Stimulated activated naive B cell treated with anti-CD40 and anti-IgM and Interleukin-4, amounts not matched to agents 10 μg/mL and 1 μg/mL and 100 μg/mL, for 72 hours (primary cell): ENCODE measurements at regions not wholly inside any gene's neighbourhood (a gene's known extent, or its start where the extent isn't known, plus 50 kb on each side); places are given as distances from the start of the nearest gene placed in this dataset.

Source experiments
- ATAC-seq, 2 donors: fragments of 150-1000 bp; cut with Tn5 transposase; replicated peaks; 2 replicates each; pipeline ENCODE4 v1.10.0; 2021; ENCODE audit warnings: moderate library complexity in 1 of 2
- DNase-seq: peaks from one replicate; pipeline ENCODE4 v3.0.0; 2021
- H3K27ac Mint-ChIP-seq: one replicate; pipeline ENCODE4 v1.8.0; 2022; ENCODE audit warnings: mild to moderate bottlenecking, mixed read lengths
- H3K27me3 Mint-ChIP-seq, 2 donors: one replicate each; pipeline ENCODE4 v1.8.0; 2022; ENCODE audit warnings: mixed read lengths in 2 of 2
- H3K36me3 Mint-ChIP-seq, 2 donors: one replicate each; pipeline ENCODE4 v1.8.0; 2022; ENCODE audit warnings: mixed read lengths in 2 of 2, mild to moderate bottlenecking in 1 of 2
- H3K4me1 Mint-ChIP-seq, 2 donors: one replicate each; pipeline ENCODE4 v1.8.0; 2022; ENCODE audit warnings: mixed read lengths in 2 of 2, mild to moderate bottlenecking in 1 of 2
- H3K4me3 Mint-ChIP-seq, 2 donors: one replicate each; pipeline ENCODE4 v1.8.0; 2022; ENCODE audit warnings: mild to moderate bottlenecking in 2 of 2, mixed read lengths in 2 of 2, moderate library complexity in 1 of 2
- H3K9me3 Mint-ChIP-seq, 2 donors: one replicate each; pipeline ENCODE4 v1.8.0; 2022; ENCODE audit warnings: mixed read lengths in 2 of 2, mild to moderate bottlenecking in 1 of 2

DNA sequence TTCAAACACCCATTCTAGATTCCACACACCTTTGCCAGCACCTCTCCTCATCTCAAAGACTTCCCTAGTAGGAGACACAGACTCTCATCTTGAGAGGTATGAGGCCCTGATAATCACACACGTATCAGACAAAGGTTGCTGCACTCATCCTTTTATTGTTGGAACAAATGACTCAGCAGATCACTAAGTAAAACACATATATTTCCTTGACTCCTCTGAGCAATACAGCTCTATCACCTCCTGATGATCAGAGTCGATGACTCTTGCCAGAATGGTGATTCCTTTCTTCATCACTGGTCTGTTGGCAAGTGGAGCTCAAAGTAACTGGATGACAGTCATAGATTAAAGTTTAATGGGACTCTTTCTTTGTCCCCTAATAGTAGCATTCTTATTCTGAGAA, 1049.2 kb upstream of the ZEB2 start:
- H3K36me3 Mint-ChIP-seq: no peaks in the 10 kb centered on the region
- no peaks in the 10 kb centered on the region for H3K27me3 Mint-ChIP-seq
- H3K27ac Mint-ChIP-seq: no peak overlapping the region
- H3K4me1 Mint-ChIP-seq: peaks cover 4 to 7% of the 10 kb centered on the region in 2 donors
- DNase-seq (no peak), ATAC-seq (no peak)
- H3K9me3 Mint-ChIP-seq: no peaks in the 10 kb centered on the region
- no peak overlapping the region for H3K4me3 Mint-ChIP-seq

DNA sequence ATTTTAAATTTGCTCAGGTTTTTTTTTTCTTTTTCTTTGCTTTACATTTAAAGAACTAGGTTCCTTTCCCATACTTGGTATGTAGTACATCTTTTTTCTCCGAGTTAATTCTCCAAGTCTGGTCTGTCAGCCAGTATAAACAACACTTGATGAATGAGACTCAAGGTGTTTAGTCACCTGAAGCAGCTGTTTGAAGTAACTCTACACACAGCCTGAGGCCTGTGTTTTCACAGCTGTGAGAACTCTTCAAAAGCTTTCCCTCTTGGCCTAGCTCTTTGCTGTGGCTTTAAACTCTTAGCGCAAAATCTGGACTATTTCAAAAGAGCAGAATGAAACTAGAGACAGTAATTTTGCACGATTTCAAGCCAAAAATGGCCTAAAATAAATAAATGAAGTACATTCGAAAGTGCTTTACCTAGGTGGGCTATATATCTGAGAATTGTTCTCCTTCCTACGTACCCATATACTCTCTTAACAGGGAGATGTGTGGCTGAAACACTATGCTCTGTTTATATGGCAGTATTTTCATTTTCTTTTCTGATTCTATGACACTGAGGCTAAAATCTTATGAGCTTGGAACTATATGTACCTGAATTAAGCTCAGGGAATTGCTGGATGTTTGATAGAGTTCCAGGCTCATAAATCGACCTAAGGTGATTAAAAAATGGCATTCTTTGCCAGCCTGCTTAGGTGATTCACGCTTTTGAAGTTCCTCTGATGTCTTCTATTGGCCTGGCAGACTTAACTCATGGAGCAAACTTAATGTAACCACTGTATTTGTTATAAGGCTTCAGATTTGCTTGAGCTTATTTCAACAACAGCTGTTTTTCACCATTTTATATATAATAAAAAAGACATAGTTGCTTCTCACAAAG, 1044.1 kb upstream of the ZEB2 start:
- H3K36me3 Mint-ChIP-seq: no peaks in the 10 kb centered on the region
- no peak overlapping the region for H3K4me3 Mint-ChIP-seq
- peaks cover 5 to 11% of the 10 kb centered on the region in 2 donors for H3K4me1 Mint-ChIP-seq
- no peak for ATAC-seq
- H3K9me3 Mint-ChIP-seq: no peaks in the 10 kb centered on the region
- no peak overlapping the region for H3K27ac Mint-ChIP-seq
- DNase-seq: no peak
- no peaks in the 10 kb centered on the region for H3K27me3 Mint-ChIP-seq

DNA sequence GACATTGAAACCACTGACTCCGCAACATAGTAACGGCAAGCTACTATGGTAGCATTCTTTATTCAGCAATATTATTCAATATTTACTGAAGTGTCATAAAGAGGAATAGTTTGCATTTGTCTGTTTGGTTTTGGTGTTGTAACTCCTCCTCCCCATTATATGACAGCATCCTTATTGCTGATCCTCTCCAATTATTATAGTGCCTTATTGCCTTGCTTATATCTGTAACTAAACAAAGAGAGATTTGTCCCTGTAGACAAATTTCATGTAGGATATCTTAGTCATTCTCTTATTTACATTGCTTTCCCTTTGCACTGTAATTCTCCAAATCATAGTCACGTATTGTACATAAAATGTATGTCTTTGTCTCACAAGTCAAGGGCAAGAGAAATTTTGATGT, 1041.2 kb upstream of the ZEB2 start:
- Mint-ChIP-seq H3K27ac (no peak overlapping the region), H3K9me3 (no peaks in the 10 kb centered on the region), H3K36me3 (no peaks in the 10 kb centered on the region), H3K27me3 (no peaks in the 10 kb centered on the region), H3K4me1 (peaks cover 5 to 11% of the 10 kb centered on the region in 2 donors), H3K4me3 (no peak overlapping the region)
- no peak for ATAC-seq
- DNase-seq: no peak

DNA sequence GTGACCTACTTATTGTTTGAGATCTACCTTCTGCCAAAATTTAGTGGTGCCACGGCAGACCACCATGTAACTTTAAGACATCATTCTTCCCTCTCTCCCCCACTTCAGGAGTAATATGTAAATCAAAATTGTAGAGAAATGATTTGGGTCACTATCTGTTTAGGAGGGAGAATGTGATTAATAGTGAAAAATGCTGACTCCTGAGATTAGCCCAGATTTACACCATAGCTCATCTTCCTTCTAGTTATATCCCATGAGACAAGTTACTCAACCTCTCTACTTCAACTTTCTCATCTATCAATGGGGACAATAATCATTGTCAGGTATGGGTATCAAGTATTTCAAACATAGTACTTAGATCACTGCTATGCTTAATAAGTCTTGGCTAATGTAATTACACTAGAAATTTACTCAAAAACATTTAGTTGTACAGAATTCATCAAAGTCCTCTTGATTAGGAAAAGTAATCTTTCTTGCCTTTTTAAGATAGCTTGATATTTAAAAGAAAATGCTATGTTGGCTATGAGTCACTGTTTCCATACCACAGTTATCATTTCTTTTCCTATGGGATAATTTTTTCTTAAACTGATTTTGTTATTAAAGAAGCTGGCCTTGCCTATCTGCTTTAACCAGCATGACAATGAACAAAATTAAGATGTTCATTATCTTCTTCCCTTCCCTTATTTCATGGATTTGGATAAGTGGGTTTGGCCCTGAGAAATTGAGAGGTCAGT, 1038.9 kb upstream of the ZEB2 start:
- Mint-ChIP-seq H3K36me3 (no peaks in the 10 kb centered on the region), H3K4me1 (peaks cover 5 to 11% of the 10 kb centered on the region in 2 donors)

DNA sequence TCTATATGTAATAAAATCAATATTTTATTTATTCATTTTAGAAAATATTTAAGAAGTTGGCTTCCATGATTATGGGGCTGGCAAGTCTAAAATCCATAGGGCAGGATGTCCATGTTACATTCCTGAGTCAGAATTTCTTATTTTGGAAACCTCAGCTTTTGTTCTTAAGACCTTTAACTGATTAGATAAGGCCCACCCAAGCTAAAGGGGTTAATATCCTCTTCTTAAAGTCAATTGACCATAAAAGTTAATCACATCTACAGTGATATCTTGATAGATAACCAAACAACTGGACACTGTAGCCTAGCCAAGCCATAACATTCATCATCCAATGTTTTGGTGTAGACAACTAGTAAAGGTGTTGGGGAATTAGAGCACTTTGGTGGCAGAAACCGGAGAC, 1035.4 kb upstream of the ZEB2 start:
- Mint-ChIP-seq H3K27ac (no peak overlapping the region), H3K27me3 (no peaks in the 10 kb centered on the region), H3K9me3 (no peaks in the 10 kb centered on the region), H3K4me1 (no peaks in the 10 kb centered on the region), H3K36me3 (no peaks in the 10 kb centered on the region), H3K4me3 (no peak overlapping the region)
- DNase-seq (no peak), ATAC-seq (no peak)

More for the DNA sequence above, 1038.9 kb upstream of the ZEB2 start:
- H3K27ac Mint-ChIP-seq: no peak overlapping the region
- no peaks in the 10 kb centered on the region for H3K9me3 Mint-ChIP-seq
- no peak overlapping the region for H3K4me3 Mint-ChIP-seq
- no peaks in the 10 kb centered on the region for H3K27me3 Mint-ChIP-seq
- no peak for DNase-seq
- no peak for ATAC-seq

DNA sequence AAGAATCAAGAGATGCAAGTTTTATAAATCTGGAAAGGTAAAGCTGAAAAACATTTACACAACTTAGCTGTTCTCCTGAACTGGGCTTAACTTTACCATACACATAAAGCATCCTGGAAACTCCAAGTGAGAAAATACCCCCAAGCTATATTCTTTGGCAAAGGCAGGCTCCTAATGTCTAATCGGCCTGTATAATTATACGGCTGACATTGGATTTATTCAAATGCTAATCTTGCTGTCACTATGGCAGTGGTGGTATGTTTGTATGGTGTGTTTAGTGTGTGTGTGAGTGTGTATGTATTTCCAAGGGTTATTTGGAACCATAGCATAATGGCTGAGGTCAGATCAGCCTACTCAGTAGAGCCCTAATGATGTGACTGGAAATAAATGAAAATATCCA, 1031.8 kb upstream of the ZEB2 start:
- Mint-ChIP-seq H3K27me3 (no peaks in the 10 kb centered on the region), H3K4me1 (peaks cover 0 to 3% of the 10 kb centered on the region in 2 donors), H3K36me3 (no peaks in the 10 kb centered on the region), H3K27ac (no peak overlapping the region), H3K4me3 (no peak overlapping the region), H3K9me3 (no peaks in the 10 kb centered on the region)
- ATAC-seq: no peak
- no peak for DNase-seq

DNA sequence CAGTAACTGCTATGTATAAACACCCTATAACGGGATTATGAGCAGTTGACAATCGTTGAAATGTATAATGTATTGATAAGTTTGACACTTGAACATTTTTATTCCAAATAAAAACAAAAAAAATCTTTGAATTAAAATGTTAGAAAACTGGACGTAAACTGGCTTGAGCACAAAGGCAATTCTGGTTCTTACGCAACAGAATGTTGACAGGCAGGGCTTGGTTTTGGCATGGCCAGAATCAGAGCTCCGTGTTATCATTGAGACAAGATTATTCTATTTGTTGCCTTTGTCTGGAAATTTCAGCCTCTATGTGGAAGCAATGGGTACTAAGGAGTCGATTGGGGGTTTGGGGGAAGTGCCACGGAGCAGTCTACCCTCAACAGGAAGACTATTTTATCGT, 1028.6 kb upstream of the ZEB2 start:
- Mint-ChIP-seq H3K27ac (no peak overlapping the region), H3K27me3 (no peaks in the 10 kb centered on the region), H3K4me1 (peaks cover 0 to 3% of the 10 kb centered on the region in 2 donors), H3K36me3 (no peaks in the 10 kb centered on the region), H3K4me3 (no peak overlapping the region), H3K9me3 (no peaks in the 10 kb centered on the region)
- ATAC-seq: no peak
- no peak for DNase-seq

DNA sequence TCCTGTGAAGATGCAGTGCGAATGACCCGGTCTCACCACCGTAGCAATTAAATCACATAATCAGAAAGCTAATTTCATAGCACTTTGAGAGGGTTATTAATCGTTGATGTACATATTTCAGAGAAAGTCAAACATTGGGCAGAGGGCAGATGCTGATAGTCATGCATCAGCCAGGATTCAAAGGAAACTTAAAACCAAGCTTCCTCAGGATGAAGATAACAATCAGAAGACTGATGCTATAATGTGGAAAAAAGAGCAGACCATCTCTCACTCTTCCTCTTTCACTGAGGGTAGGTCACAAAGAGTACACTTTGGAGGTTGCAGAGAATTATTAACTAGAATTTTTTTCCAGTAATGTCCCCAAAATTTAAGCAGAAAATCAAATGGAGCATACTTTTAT, 1027.7 kb upstream of the ZEB2 start:
- H3K9me3 Mint-ChIP-seq: peaks cover 0 to 3% of the 10 kb centered on the region in 2 donors
- no peaks in the 10 kb centered on the region for H3K27me3 Mint-ChIP-seq
- H3K36me3 Mint-ChIP-seq: no peaks in the 10 kb centered on the region
- ATAC-seq: no peak
- H3K4me1 Mint-ChIP-seq: peaks cover 0 to 3% of the 10 kb centered on the region in 2 donors
- no peak for DNase-seq
- no peak overlapping the region for H3K4me3 Mint-ChIP-seq
- no peak overlapping the region for H3K27ac Mint-ChIP-seq

DNA sequence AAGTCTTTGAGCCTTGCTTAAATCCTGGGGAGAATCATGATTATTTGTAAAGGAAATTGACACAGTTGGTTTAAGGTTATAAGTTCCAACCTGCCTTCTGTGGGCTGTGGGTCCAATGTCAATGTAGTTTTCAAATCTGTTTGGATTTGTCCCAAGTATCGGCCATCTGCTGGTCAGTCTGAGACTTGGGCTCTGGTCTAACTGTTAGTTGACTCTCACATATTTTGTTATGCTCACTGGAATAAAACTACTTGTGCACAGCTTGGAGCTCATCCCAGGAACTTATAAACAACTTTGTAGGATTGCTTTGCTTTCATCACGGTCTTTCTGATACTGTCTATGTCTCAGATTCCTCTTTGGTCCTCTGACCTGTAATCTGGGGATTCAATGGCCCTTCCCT, 1026.2 kb upstream of the ZEB2 start:
- DNase-seq: no peak
- Mint-ChIP-seq H3K9me3 (peaks cover 0 to 3% of the 10 kb centered on the region in 2 donors), H3K4me3 (no peak overlapping the region), H3K27ac (no peak overlapping the region), H3K27me3 (no peaks in the 10 kb centered on the region), H3K4me1 (peaks cover 0 to 3% of the 10 kb centered on the region in 2 donors), H3K36me3 (no peaks in the 10 kb centered on the region)
- no peak for ATAC-seq

DNA sequence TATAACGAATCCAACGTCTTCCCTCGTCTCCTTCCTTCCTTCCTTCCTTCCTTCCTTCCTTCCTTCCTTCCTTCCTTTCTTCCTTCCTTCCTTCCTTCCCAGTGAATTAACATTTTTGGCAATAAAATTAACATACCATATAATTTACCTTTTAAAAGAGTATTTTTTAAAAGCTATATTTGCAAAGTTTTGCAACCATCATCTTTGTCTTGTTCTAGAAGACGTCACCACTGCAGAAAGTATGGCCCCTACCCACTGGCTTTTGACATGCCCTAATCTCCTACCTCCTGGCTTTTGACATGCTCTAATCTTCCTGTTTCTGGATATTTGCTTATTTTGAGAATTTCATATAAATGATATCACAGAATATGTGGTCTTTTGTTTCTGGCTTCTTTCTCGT, 1023.9 kb upstream of the ZEB2 start:
- Mint-ChIP-seq H3K27me3 (no peaks in the 10 kb centered on the region), H3K4me1 (peaks cover 0 to 3% of the 10 kb centered on the region in 2 donors), H3K9me3 (peaks cover 0 to 3% of the 10 kb centered on the region in 2 donors), H3K27ac (no peak overlapping the region), H3K36me3 (no peaks in the 10 kb centered on the region), H3K4me3 (no peak overlapping the region)
- DNase-seq (no peak), ATAC-seq (no peak)

DNA sequence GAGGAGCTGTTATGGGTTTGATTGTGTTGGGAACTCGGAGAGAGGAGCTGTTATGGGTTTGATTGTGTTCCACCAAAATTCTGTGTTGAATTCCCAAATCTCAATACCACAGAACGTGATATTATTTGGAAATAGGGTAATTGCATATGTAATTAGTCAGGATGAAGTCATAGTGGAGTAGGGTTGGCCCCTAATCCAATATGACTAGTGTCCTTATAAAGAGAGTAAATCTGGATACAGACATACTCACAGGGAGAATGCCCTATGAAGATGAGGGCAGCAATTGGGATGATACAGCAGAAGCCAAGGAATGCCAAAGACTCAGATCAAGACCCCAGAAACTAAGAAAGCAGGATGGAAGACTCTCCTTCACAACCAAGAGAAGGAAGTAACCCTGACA, 1023.2 kb upstream of the ZEB2 start:
- DNase-seq: no peak
- Mint-ChIP-seq H3K9me3 (peaks cover 0 to 3% of the 10 kb centered on the region in 2 donors), H3K27ac (no peak overlapping the region), H3K4me3 (no peak overlapping the region), H3K4me1 (peaks cover 0 to 3% of the 10 kb centered on the region in 2 donors), H3K27me3 (no peaks in the 10 kb centered on the region), H3K36me3 (no peaks in the 10 kb centered on the region)
- ATAC-seq: no peak

DNA sequence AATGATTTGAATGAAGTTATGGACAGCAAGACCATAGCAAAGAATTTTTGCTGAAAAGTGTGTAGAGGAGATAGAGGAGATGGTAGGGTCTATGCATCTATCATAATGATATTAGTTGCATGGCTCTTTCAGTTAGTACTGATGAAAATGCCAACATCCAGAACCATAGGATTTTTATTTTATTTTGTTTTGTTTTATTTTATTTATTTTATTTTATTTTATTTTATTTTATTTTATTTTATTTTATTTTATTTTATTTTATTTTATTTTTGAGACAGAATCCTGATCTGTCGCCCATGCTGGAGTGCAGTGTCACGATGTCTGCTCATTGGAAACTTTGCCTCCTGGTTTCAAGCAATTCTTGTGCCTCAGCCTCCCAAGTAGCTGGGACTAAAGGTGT, 1021.1 kb upstream of the ZEB2 start:
- H3K27me3 Mint-ChIP-seq: no peaks in the 10 kb centered on the region
- DNase-seq: no peak
- no peak overlapping the region for H3K4me3 Mint-ChIP-seq
- H3K4me1 Mint-ChIP-seq: no peaks in the 10 kb centered on the region
- peaks cover 0 to 3% of the 10 kb centered on the region in 2 donors for H3K9me3 Mint-ChIP-seq
- no peaks in the 10 kb centered on the region for H3K36me3 Mint-ChIP-seq
- H3K27ac Mint-ChIP-seq: no peak overlapping the region
- no peak for ATAC-seq

DNA sequence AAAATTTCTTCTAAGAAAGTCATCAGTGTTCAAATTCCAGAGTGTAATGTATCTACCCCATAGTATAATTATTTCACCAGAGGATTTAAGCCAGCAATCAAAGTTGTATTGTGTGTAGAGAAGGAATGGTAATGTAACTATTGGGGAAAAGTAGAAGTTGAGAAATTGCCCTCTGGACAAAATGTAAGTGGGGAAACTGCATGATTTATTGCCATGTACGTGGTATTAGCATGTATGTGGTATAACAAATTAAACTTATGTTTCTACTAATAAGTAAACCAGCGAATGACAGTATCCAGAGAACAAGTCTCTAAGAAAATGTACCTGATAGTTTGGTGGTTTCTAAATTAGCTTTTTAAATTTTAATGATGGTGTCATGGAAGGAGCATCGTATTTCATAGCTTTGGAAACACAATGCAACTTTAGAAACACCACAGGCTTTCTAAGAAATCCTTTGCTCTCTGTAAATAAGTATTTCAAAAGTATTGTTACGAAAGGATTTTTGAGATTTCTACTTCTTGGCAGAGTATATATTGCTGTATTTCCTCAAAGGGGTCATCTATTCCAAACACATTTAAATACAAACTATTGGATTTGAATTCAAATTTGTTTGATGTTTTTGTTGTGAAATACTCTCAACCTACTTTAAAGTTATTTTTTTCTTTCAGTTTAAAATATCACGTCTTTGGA, 1018.9 kb upstream of the ZEB2 start:
- no peak overlapping the region for H3K4me3 Mint-ChIP-seq

DNA sequence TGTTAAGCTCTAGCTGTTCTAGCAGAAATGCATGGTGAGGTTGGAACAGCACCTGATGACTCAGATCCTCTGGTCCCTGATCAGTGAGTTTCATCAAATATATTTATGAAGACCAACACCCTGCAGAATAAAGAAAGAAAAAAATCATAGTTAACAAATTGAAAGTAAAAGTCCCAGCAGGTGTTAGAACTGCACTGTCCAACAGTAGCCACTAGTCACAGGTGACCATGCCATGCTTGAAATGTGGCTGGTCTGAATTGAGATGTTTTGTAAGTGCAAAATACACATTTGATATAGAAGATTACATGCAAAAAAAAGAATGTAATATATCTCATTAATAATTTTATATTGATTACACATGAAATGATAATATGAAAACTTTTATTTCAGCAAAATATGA, 1010.7 kb upstream of the ZEB2 start:
- no peak for ATAC-seq
- Mint-ChIP-seq H3K27me3 (no peaks in the 10 kb centered on the region), H3K36me3 (no peaks in the 10 kb centered on the region), H3K4me1 (peaks cover 0 to 2% of the 10 kb centered on the region in 2 donors), H3K9me3 (no peaks in the 10 kb centered on the region), H3K4me3 (no peak overlapping the region), H3K27ac (no peak overlapping the region)
- DNase-seq: no peak

More for the DNA sequence above, 1018.9 kb upstream of the ZEB2 start:
- no peaks in the 10 kb centered on the region for H3K27me3 Mint-ChIP-seq
- H3K9me3 Mint-ChIP-seq: peaks cover 0 to 3% of the 10 kb centered on the region in 2 donors
- no peak for ATAC-seq
- H3K4me1 Mint-ChIP-seq: no peaks in the 10 kb centered on the region
- no peak overlapping the region for H3K27ac Mint-ChIP-seq
- no peak for DNase-seq
- no peaks in the 10 kb centered on the region for H3K36me3 Mint-ChIP-seq
